SK-N-SH (cell line): ENCODE measurements at regions not wholly inside any gene's neighbourhood (a gene's known extent, or its start where the extent isn't known, plus 50 kb on each side); places are given as distances from the start of the nearest gene placed in this dataset.

Experiments
- CTCF ChIA-PET: fragments of 300-600, 350-600 bp; formaldehyde crosslinking; extraction: SDS; loops from one replicate; lab custom pipeline; 2021; lab: Yijun Ruan, JAX
- POLR2A ChIA-PET: fragments of 350-600 bp; sonication (Branson Sonifier 250); formaldehyde crosslinking; extraction: SDS; loops from one replicate; lab custom pipeline; 2020; ENCODE audit warnings: antibody characterized with exemption, inconsistent platforms; lab: Yijun Ruan, JAX
- DNase-seq: peaks from one replicate; pipeline ENCODE4 v3.0.0; 2012
- H2AFZ ChIP-seq: fragments of 200-600 bp; sonication (generic); 2 replicates; pipeline ENCODE4 v1.8.1; 2016; ENCODE audit warnings: antibody characterized with exemption, mild to moderate bottlenecking, low read depth
- H3F3A ChIP-seq: fragments of 200-600 bp; sonication (generic); replicated peaks from 2 replicates; pipeline ENCODE3; 2016; ENCODE audit warnings: antibody characterized with exemption, mild to moderate bottlenecking; ENCODE audit not compliant: insufficient read depth
- H3K27ac ChIP-seq, 2 experiments: fragments of 200-500 bp in 1 of 2; fragments of 200-600 bp in 1 of 2; sonication (Bioruptor generic) in 1 of 2; sonication (generic), shearing (Covaris generic) in 1 of 2; 2 replicates each; pipeline versions ENCODE4 v1.5.1 to v1.6.1; 2014 to 2016; ENCODE audit warnings: low read depth in 2 of 2, inconsistent platforms in 1 of 2, low read length in 1 of 2, mild to moderate bottlenecking in 1 of 2, mixed read lengths in 1 of 2
- H3K27me3 ChIP-seq: fragments of 200-600 bp; sonication (generic), shearing (Covaris generic); 2 replicates; pipeline ENCODE4 v1.6.1; 2016; ENCODE audit warnings: mixed run types; ENCODE audit not compliant: insufficient read depth
- H3K36me3 ChIP-seq, 2 experiments: fragments of 200-500 bp in 1 of 2; fragments of 200-600 bp in 1 of 2; sonication (Bioruptor generic) in 1 of 2; sonication (generic) in 1 of 2; replicated peaks in 1 of 2; 2 replicates each; pipeline versions ENCODE3 to v1.5.1; 2014 to 2016; ENCODE audit warnings: low read length in 1 of 2, mild to moderate bottlenecking in 1 of 2; ENCODE audit not compliant: insufficient read depth in 2 of 2, control insufficient read depth in 1 of 2
- H3K4me1 ChIP-seq, 2 experiments: fragments of 200-500 bp in 1 of 2; fragments of 200-600 bp in 1 of 2; sonication (Bioruptor generic) in 1 of 2; sonication (generic), shearing (Covaris generic) in 1 of 2; 2 replicates each; pipeline versions ENCODE4 v1.5.1 to v1.6.1; 2014 to 2016; ENCODE audit warnings: low read depth in 1 of 2, low read length in 1 of 2, mixed run types in 1 of 2; ENCODE audit not compliant: insufficient read depth in 2 of 2, control insufficient read depth in 1 of 2
- H3K4me2 ChIP-seq: fragments of 200-600 bp; sonication (generic), shearing (Covaris generic); 2 replicates; pipeline ENCODE4 v1.6.1; 2017; ENCODE audit warnings: mixed run types
- H3K4me3 ChIP-seq, 2 experiments: fragments of 200-500 bp in 1 of 2; fragments of 200-600 bp in 1 of 2; sonication (Bioruptor generic) in 1 of 2; sonication (generic), shearing (Covaris generic) in 1 of 2; 2 replicates each; pipeline versions ENCODE4 v1.5.1 to v1.8.1; 2014 to 2016; ENCODE audit warnings: low read depth in 2 of 2, inconsistent platforms in 1 of 2, low read length in 1 of 2, mild to moderate bottlenecking in 1 of 2, mixed read lengths in 1 of 2, moderate library complexity in 1 of 2
- H3K79me2 ChIP-seq: fragments of 200-600 bp; sonication (generic); 2 replicates; pipeline ENCODE4 v1.8.1; 2017; ENCODE audit warnings: mild to moderate bottlenecking; ENCODE audit not compliant: insufficient read depth
- H3K9ac ChIP-seq: fragments of 200-600 bp; sonication (generic); 2 replicates; pipeline ENCODE4 v1.6.1; 2017; ENCODE audit warnings: mixed run types
- H3K9me2 ChIP-seq: fragments of 200-600 bp; sonication (generic); 2 replicates; pipeline ENCODE4 v1.6.1; 2017; ENCODE audit warnings: mixed run types
- H3K9me3 ChIP-seq: fragments of 200-600 bp; sonication (generic); 2 replicates; pipeline ENCODE4 v1.6.1; 2017; ENCODE audit warnings: mixed run types, mild to moderate bottlenecking, moderate library complexity
- H4K20me1 ChIP-seq: fragments of 200-600 bp; sonication (generic); 2 replicates; pipeline ENCODE4 v1.6.1; 2017; ENCODE audit warnings: mild to moderate bottlenecking, mixed run types; ENCODE audit not compliant: insufficient read depth
- CHD2 ChIP-seq: fragments of 150-350 bp; IDR thresholded peaks from 2 replicates; pipeline ENCODE4 v1.6.1; 2018; ENCODE audit warnings: low read length; ENCODE audit not compliant: partially characterized antibody
- EP300 ChIP-seq, 2 experiments: IDR thresholded peaks; 2 replicates each; pipeline versions ENCODE4 v1.4.0 to v1.6.1; 2012; ENCODE audit warnings: borderline replicate concordance in 1 of 2, low read depth in 1 of 2, low read length in 1 of 2
- FOSL2 ChIP-seq: IDR thresholded peaks from 2 replicates; pipeline ENCODE4 v1.4.0; 2012; ENCODE audit warnings: low read depth, mild to moderate bottlenecking, moderate library complexity, borderline replicate concordance
- FOXJ3 ChIP-seq: sonication (generic); formaldehyde crosslinking; IDR thresholded peaks from 2 replicates; pipeline ENCODE4 v1.5.1; 2020; ENCODE audit warnings: mild to moderate bottlenecking, missing genetic modification reagents
- GABPA ChIP-seq: IDR thresholded peaks from 2 replicates; pipeline ENCODE4 v1.4.0; 2012; ENCODE audit warnings: low read depth, mild to moderate bottlenecking
- JUND ChIP-seq: IDR thresholded peaks from 2 replicates; pipeline ENCODE4 v1.4.0; 2012
- MAX ChIP-seq: IDR thresholded peaks from 2 replicates; pipeline ENCODE4 v1.4.0; 2012; ENCODE audit warnings: low read depth
- MEF2A ChIP-seq: IDR thresholded peaks from 2 replicates; pipeline ENCODE4 v1.4.0; 2012; ENCODE audit warnings: low read depth, borderline replicate concordance
- NFIC ChIP-seq: IDR thresholded peaks from 2 replicates; pipeline ENCODE4 v1.4.0; 2012; ENCODE audit warnings: borderline replicate concordance
- NRF1 ChIP-seq: IDR thresholded peaks from 2 replicates; pipeline ENCODE4 v1.6.1; 2012; ENCODE audit warnings: low read depth, mild to moderate bottlenecking, low read length
- REST ChIP-seq: IDR thresholded peaks from 2 replicates; pipeline ENCODE4 v1.6.1; 2012; ENCODE audit warnings: mild to moderate bottlenecking, low read depth, low read length, moderate library complexity
- RXRA ChIP-seq: IDR thresholded peaks from 2 replicates; pipeline ENCODE4 v1.4.0; 2012; ENCODE audit warnings: low read depth, mild to moderate bottlenecking, borderline replicate concordance
- SMC3 ChIP-seq: IDR thresholded peaks from 2 replicates; pipeline ENCODE4 v1.6.1; 2012; ENCODE audit warnings: low read depth, low read length, improper control_type of control experiment
- TAF1 ChIP-seq: IDR thresholded peaks from 2 replicates; pipeline ENCODE4 v1.6.1; 2012; ENCODE audit warnings: low read depth, mild to moderate bottlenecking, low read length, moderate library complexity, borderline replicate concordance
- TCF12 ChIP-seq: IDR thresholded peaks from 2 replicates; pipeline ENCODE4 v1.4.0; 2012
- TEAD4 ChIP-seq: IDR thresholded peaks from 2 replicates; pipeline ENCODE4 v1.4.0; 2012; ENCODE audit warnings: mild to moderate bottlenecking, borderline replicate concordance; ENCODE audit not compliant: insufficient read depth
- YY1 ChIP-seq: IDR thresholded peaks from 2 replicates; pipeline ENCODE4 v1.4.0; 2012; ENCODE audit warnings: low read depth, mild to moderate bottlenecking
- WGBS: methylation state at CpG from one replicate; pipeline ENCODE4 v1.1.6; 2017; ENCODE audit warnings: low lambda C conversion rate; 5-methylcytosine and 5-hydroxymethylcytosine counted together
- TF ChIP-seq, protein P1 (sequence below): IDR thresholded peaks from 2 replicates; pipeline ENCODE4; 2012

DNA sequence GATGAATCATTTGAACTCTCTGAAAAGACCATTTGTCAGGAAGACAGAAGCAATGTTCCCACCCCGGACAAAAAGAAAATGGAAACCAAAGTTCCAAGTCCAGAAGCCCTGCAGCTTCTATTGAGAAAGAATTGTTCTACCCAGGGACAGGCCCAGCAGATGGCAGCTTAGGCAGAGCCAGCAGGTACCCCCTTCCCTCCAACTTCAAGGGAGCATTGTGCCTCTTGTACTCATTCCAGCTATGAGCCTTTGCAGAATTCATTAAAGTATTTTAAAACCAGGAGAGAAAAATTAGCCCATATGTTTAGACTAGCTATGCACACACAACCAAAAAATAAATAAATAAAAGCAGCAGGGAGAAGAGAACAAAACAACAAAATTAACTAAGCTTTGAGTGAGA, 85.2 kb upstream of the KCND3 start:
- Histone ChIP-seq H3K79me2 (no peaks in the 10 kb centered on the region), H3K27ac (no peak overlapping the region), H3K27me3 (no peaks in the 10 kb centered on the region), H3K4me2 (no peak overlapping the region), H3K9me3 (no peaks in the 10 kb centered on the region; the same call in 1 of the 2 replicates), H3F3A (no peaks in the 10 kb centered on the region), H3K36me3 (no peaks in the 10 kb centered on the region), H3K4me1 (no peaks in the 10 kb centered on the region), H3K9me2 (no peaks in the 10 kb centered on the region), H4K20me1 (no peaks in the 10 kb centered on the region), H2AFZ (no peak overlapping the region), H3K9ac (no peak overlapping the region), H3K4me3 (no peak overlapping the region)
- no peak for DNase-seq
- CTCF ChIA-PET = no interaction called here
- TF ChIP-seq CHD2 = no peak
- no peak for TF ChIP-seq TEAD4
- TF ChIP-seq, protein P1, sequence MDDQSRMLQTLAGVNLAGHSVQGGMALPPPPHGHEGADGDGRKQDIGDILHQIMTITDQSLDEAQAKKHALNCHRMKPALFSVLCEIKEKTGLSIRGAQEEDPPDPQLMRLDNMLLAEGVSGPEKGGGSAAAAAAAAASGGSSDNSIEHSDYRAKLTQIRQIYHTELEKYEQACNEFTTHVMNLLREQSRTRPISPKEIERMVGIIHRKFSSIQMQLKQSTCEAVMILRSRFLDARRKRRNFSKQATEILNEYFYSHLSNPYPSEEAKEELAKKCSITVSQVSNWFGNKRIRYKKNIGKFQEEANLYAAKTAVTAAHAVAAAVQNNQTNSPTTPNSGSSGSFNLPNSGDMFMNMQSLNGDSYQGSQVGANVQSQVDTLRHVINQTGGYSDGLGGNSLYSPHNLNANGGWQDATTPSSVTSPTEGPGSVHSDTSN = no peak
- no peak for TF ChIP-seq TAF1
- no peak for TF ChIP-seq MEF2A
- no peak for TF ChIP-seq SMC3
- no peak for TF ChIP-seq JUND
- no peak for TF ChIP-seq NRF1
- TF ChIP-seq RXRA = no peak
- no peak for TF ChIP-seq GABPA
- no peak for TF ChIP-seq EP300 (IDR thresholded peaks at IDR 0.05; ENCODE audit: borderline replicate concordance in 1 of 2, low read depth in 1 of 2, low read length in 1 of 2)
- TF ChIP-seq TCF12 = no peak
- TF ChIP-seq MAX = no peak
- no peak for TF ChIP-seq FOXJ3
- TF ChIP-seq NFIC = no peak
- TF ChIP-seq FOSL2 = no peak
- no peak for TF ChIP-seq YY1
- no peak for TF ChIP-seq REST
- POLR2A ChIA-PET = no interaction called here
- WGBS = 0% methylated on average over 1 of the region's 1 CpG
